Bone marrow (tissue), 2 donors: ENCODE measurements at regions not wholly inside any gene's neighbourhood (a gene's known extent, or its start where the extent isn't known, plus 50 kb on each side); places are given as distances from the start of the nearest gene placed in this dataset.
"Not testable (repeated sequence)": the region's sequence is repeated elsewhere in the genome, so short reads cannot be mapped to it uniquely, and the experiment has no call there.

Experiments
- DNase-seq, 2 donors: peaks; one replicate each; lab custom pipeline; 2025; lab: John Stamatoyannopoulos, UW

GRCh38 chr3:61444782-61445181 is 116.6 kb upstream of the PTPRG start:
- no peak for DNase-seq

- DNase-seq = no peak
Observed at GRCh38 chr3:61445924-61446323, 115.4 kb upstream of the PTPRG start.

GRCh38 chr3:61446341-61446740 is 115.0 kb upstream of the PTPRG start:
- no peak for DNase-seq

DNA sequence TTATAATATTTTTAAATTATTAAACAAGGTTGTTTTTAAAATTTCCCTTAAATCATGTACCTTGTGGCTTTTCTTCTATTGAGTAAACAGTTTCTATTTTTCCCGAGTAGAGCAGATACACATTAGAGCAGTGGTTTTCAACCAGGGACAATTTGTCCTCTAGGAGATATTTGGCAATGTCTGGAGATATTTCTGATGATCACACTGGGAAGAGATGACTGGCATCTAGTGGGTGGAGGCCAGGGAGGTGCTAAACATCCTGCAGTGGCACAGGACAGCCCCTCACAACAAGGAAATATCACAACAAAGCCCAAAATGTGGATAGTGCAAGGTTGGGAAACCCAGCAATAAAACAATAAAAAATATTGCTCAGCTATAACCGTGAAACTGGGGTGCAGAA is 113.0 kb upstream of the PTPRG start:
- no peak for DNase-seq

GRCh38 chr3:61449327-61450040 is 111.9 kb upstream of the PTPRG start:
- DNase-seq = no peak

- DNase-seq = no peak
Observed at GRCh38 chr3:61450866-61451265, 110.5 kb upstream of the PTPRG start.

DNA sequence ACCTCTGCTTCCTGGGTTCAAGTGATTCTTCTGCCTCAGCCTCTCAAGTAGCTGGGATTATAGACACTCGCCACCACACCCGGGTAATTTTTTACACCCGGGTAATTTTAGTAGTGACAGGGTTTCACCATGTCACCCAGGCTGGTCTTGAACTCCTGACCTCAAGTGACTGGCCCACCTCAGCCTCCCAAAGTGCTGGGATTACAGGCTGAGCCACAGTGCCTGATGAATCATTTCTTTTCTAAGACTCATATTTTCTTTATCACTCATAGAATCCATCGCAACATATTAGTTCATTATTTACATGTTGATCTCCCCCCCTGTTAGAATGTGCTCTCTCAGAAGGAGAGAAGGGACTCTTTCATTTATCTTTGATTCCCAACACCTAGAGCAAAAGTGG is 109.5 kb upstream of the PTPRG start:
- DNase-seq = no peak

- no peak for DNase-seq
Observed at GRCh38 chr3:61452535-61453090, 108.8 kb upstream of the PTPRG start.

GRCh38 chr3:61454006-61454585 is 107.3 kb upstream of the PTPRG start:
- DNase-seq = no peak

DNA sequence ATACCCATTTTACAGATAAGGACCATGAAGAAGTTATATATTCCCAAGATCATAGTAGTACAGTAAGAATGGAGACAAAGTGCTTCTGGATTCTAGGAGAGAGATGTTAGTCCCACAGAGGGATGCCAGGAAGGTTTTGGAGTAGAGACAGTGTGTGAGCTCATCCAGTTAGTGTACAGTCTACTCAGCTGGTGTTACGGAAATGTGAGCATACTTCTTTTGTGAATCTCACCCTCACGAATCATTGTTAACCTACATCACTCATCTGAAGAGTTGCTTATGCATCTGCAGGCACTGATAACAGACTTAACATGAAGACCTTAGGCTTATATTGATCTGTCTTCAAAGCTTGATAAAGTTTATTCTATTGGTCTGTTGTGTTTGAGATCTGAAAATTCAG is 106.6 kb upstream of the PTPRG start:
- no peak for DNase-seq

GRCh38 chr3:61460636-61461035 is 100.7 kb upstream of the PTPRG start:
- no peak for DNase-seq

- DNase-seq = no peak
Observed at GRCh38 chr3:61463191-61463590, 98.2 kb upstream of the PTPRG start.

DNA sequence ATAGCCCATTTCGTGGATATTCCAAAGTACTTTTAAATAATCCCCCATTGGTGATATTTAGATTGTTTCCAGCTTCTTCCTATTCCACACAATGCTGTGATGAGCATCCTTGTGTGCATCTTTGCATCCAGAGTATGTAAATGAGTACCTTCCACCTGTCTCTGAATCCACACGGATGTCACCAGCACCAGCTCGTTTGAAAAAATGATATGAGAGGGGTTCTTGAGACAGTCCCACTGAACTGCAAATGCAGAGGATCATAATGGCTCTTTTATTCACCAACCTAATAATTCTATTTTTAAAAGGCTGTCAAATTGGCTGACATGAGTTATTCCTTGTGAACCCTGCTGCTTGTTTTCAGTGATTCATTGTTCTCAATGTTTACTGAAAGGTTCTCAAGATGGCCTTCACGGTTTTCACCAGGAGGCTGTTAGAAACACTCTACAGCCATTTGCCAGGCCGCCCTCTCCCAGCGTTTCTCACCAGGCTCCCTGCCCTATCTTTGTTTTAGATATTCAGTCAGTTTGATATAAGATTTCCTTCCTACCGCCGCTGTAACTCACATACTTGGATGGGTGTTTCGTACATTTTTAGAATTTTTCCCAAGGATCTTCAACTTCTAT is 96.7 kb upstream of the PTPRG start:
- no peak for DNase-seq

- DNase-seq = no peak
Observed at GRCh38 chr3:61466357-61466756, 95.0 kb upstream of the PTPRG start.

GRCh38 chr3:61483997-61484396 is 77.4 kb upstream of the PTPRG start:
- DNase-seq = no peak

DNA sequence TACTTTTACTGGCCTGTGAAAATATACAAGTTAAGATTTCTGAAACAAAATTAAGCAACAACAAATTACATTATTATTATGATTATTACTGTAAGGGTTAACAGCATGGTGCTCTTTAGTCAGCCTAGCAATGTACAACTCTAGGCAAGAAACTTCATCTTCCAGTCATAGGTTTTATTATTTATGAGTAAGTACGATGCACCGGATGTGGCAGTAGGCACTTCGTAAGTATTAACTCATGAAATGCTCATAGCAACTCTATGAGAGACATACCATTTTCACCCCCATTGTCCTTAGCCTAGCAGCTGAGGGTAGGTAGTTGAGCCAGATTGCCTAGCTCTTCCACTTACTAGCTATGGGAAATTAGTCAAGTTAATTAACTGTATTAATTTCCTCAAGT is 68.0 kb upstream of the PTPRG start:
- no peak for DNase-seq

DNA sequence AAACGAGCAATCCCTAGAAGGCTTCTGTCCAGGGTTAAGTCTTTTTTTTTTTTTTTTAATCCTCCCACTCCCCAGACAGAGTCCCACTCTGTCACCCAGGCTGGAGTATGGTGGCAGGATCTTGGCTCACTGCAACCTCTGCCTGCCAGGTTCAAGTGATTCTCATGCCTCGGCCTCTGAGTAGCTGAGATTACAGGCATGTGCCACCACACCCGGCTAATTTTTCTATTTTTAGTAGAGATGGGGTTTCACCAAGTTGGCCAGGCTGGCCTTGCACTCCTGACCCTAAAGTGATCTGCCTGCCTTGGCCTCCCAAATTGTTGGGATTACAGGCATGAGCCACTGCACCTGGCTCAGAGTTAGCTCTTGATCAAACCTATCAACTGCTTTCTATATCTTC is 67.1 kb upstream of the PTPRG start:
- not testable (repeated sequence) for DNase-seq

- DNase-seq = no peak
Observed at GRCh38 chr3:61497463-61497862, 63.9 kb upstream of the PTPRG start.

- no peak for DNase-seq
Observed at GRCh38 chr3:61505197-61505596, 56.2 kb upstream of the PTPRG start.

DNA sequence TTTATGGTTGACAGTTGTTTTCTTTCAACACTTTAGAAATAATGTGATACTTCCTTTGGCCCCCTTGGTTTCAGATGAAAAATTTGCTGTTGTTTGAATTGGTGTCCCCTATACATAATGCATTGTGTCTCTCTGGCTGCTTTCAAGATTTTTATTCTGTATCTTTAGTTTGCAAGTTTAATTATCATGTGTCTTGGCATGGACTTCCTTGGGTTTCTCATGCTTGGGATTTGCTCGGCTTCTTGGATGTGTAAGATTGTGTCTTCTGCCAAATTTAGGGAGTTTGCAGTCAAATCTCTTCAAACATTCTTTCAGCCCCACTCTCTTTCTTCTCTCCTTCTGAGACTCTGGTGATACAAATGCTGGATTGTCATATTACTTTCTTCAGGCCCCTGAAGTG is 53.4 kb upstream of the PTPRG start:
- no peak for DNase-seq
